Posterior vena cava (tissue), 2 donors: ENCODE measurements at regions not wholly inside any gene's neighbourhood (a gene's known extent, or its start where the extent isn't known, plus 50 kb on each side); places are given as distances from the start of the nearest gene placed in this dataset.
"Not testable (repeated sequence)": the region's sequence is repeated elsewhere in the genome, so short reads cannot be mapped to it uniquely, and the experiment has no call there.

Source experiments
- DNase-seq: peaks from one replicate; pipeline ENCODE4 v3.0.0-alpha.2; 2020; ENCODE audit warnings: low spot score
- intact Hi-C, 2 donors: fragments of 100-400 bp; cut with DNase I; formaldehyde crosslinking; loops; one replicate each; pipeline versions ENCODE4 v1.14.1 to v1.14.2; 2022 to 2023
- donor health status: DM: yes; HTN: yes; CAD: no.
- donor health status: DM: yes; HTN: yes; CAD: no.

DNA sequence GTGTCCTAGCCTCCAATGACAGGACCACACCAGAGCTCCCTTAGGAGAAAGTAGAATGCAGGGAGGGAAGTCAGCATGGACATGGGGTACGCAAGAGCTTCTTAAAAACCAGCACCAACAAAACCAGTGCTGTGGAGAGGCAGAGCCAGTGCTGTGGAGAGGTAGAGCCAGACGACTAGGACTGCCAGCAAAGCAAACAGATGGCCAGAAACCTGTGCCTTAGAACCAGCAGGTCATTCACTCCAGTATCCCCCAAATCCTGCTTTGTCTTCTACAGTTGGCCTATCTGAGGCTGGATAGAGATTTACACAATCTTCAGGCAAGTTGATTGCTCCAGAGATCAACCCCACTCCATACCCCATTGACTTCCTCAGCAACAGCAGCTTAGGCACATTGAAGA, 459.9 kb upstream of the CAMK1G start:
- intact Hi-C loops, result no loop called here
- DNase-seq, result no peak

DNA sequence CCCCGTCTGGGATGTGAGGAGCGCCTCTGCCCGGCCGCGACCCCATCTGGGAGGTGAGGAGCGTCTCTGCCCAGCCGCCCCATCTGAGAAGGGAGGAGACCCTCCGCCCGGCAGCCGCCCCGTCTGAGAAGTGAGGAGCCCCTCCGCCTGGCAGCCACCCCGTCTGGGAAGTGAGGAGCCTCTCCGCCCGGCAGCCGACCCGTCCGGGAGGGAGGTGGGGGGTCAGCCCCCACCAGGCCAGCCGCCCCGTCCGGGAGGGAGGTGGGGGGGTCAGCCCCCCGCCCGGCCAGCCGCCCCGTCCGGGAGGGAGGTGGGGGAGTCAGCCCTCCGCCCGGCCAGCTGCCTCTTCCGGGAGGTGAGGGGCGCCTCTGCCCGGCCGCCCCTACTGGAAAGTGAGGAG, 454.4 kb upstream of the CAMK1G start:
- DNase-seq, intact Hi-C loops: not testable (repeated sequence)

DNA sequence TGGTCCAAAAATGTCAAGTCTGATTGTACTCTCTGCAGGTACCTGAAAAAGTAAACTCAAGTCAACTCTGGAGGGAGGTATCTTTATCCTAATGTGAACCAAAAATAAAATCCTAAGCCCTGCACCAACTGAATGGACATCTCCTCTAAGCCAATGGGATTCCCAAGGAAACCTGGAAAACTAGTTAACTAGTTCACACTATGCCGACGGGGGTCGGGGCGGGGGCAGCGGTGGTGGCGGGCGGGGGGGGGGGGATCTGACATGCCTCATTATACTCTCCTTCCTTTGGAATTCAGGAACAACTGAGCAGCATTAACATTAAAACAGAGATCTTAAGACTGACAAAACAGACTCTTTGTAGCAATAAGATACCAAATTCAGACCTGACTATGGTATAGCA, 452.6 kb upstream of the CAMK1G start:
- DNase-seq, result no peak
- intact Hi-C loops, result no loop called here

DNA sequence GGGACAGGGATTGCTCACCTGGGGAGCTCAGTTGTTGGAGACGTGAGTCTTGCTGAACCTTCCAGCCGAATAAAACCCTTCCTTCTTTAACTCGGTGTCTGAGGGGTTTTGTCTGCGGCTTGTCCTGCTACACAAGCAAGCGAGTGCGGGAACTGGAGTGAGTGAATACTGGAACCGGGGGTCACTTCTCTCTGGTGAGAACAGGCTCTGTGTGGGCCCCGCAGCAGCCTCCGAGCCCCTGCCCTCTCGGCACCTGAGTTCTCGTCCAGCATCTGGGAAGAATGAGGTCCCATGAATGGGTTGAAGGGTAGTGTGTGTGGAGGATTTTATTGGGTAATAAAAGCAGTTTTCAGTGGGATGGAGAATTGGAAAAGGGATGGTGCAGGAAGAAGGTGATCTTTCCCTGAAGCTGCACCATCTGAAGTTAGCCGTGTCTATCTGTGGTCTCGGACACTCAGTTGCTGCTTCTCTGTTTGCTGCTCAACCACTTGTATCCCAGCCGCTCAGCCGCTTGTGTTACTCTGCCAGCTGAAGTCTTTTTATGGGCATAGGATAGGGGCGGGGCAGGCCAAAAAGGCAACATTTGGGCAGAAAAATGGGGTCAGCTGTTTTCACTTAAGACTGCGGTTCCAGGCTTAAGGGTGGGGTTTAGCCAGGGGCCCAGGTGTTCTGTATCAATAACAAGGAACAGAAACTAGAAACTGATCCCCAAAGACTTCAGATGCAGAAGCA, 450.6 kb upstream of the CAMK1G start:
- no peak for DNase-seq
- intact Hi-C loops, result no loop called here

DNA sequence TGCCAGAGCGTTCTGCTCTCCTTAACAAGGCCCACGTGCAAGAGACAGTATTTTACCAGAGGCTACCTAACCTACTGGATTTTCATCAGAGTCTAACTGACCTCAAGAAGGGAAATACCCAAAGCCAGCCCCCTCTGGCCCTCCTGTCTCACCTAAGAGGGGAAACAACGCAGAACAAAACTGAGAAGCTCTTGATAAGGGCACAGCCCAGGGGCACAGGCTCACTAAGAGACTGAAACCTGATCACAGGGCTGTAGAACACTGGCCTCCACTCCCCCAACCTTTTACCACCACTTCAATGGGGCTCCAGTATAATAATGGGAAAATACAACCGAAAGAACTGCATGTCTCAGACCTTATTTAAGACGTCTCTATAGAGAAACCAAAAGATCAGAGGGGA, 449.5 kb upstream of the CAMK1G start:
- DNase-seq, result no peak
- intact Hi-C loops, result no loop called here

DNA sequence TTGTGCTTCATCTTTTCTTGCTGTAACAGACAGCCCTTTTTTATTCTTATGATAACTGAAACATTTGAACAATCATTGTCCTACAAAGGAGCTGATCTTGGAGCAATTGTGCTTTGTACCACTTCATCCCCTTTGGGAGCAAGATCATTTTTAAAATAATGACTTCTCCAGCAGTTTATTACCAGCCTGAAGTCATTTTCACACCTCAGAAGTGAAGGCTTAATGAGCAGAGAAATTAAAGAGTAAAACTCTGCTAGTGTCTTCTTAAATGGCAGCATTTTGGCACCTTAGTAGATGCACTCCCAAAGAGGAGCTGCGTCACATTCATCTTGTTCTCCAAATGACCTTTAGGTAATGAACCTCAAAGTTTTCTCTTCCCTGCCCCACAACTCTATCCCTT, 439.6 kb upstream of the CAMK1G start:
- intact Hi-C loops, result no loop called here
- DNase-seq, result no peak

DNA sequence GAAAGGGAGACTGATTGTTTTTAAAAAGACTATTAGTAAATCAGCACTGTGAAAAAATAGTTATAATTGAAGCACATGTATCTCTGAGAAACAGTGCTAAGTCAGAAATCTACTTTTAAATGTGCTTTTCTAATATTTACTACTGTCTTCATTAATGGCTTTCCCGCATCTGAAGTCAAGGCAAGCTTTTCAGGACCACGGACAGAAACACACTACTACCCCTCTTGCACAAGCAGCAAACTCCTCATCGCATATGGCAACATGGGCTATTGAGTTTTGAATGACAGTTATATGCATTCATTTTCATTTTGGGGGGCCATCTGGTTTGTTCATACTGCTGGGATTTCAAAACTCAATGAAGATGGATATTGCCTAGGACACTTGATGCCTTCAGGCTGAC, 433.4 kb upstream of the CAMK1G start:
- intact Hi-C loops, result no loop called here
- no peak for DNase-seq

DNA sequence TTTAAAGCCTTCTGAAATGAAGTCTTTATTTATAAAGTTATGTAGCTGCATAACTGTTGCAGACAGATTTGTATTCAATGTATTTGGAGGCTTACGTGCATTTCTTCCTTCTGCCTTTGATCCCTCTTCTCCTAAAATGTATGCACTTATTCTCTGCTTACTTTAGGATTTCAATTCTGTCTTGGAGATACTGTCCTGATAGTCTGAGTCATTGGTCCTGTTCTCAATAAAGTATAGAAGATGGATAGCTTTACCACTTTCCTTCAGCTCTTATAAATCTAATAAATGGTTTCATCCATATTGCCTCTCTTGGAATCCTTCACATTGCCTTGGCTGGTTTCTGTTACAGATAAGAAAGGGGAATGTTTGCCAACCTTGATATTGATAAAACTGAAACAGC, 430.1 kb upstream of the CAMK1G start:
- DNase-seq, result no peak
- intact Hi-C loops, result no loop called here

DNA sequence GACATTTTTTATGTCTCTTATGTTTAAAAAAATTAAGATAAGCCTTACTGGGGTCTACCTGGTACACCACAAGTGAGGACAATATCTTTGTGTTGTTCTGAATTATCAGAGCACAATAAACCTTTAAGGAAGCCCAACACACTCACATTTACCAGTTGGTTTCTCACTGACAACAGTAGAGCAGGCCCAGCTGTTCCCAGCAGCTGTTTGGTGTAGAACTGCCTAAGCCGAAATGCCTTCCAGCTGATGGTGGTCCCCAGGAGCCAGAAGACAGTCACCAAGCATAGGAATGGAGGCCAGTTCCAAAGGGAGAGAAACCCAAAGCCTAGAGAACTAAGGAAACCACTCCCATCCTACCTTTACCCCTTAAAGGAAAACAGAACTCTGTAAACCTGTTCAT, 428.6 kb upstream of the CAMK1G start:
- intact Hi-C loops, result no loop called here
- no peak for DNase-seq

DNA sequence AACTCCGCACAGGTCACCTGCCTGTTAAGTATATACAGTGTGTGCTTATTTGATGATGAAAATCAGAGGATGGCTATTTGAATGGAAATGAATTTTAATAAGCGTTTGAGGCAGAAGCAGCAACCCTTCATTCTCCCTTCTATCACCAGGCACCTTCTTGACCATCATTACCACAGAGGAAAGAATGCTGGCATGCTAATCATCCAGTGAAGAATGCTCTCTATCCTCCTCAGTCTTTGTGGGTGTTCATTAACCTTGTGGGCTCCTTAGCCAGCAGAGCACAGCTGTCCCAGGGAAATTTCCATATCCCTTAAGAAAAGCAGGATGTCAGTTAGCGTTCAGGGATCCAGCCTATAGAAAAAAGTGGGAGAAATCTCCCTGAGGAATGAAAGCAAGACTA, 428.0 kb upstream of the CAMK1G start:
- intact Hi-C loops, result no loop called here
- DNase-seq, result no peak

DNA sequence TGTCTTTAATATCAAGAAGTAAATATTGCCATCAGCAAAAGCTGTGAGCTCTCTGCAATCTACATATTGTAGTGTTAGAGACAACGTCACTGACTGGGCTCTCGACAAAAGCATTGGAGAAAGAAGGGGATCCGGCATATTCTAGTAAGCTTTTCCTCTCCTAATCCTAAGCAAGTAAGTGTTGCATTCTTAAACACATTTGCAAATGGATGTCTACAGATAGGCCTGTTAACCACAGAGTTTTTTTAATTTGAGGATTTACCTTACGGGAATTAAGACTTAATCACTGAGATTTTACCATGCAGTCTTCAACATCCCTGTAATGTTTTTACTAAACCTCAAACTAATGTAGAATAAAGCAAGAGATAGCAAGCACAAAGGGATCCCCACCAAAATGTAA, 426.5 kb upstream of the CAMK1G start:
- no peak for DNase-seq
- intact Hi-C loops, result no loop called here

DNA sequence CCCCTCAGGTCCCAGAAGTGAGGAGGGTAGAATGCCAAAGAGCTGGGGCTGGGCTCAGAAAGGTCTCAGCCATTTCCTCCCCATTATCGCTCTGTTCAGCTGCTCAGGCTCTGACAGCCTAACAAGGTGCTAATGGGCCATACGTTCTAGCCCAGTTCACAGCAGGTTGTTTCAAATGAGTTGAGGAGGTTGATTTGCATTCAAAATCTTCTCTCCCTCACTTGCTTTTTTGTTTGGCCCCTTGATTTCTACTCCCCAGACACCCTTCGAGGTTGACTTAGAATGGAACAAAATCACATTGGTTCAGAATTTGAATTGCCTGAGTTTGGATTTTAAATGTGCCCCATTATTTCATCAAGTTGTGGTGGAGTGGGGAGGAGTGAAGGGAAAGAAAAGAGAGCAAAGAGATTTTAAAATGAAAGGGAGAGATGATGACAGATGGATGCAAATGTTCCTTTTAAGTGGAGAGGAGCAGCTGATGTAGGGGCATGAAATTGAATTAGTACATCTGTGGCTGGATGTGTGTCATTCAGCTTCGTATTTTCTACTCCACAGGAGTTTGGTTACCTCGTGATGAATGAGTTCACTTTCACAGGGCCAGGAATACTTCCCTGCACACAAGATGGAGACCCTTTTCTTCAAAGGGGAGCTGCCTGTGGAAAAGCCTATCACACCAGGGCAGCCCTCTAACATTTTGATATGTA, 425.8 kb upstream of the CAMK1G start:
- no peak for DNase-seq
- intact Hi-C loops, result no loop called here

DNA sequence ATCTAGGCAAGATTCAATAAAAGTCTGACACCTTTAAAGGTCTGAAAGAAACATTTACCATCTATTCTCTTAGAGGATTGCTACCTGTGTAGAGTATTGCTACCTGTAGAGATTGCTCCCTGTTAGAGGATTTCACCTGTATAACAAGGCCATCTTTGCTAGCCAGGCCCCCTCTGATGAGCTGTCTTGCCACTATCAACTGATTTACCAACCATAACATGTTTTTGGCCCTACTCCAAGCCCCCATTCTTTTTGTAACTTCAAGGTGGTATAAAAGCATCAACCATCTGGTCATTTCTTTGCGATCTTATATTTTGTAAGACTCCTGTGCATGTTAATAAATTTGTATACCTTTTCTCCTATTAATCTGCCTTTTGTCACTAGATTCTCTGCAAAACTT, 424.7 kb upstream of the CAMK1G start:
- intact Hi-C loops, result no loop called here

DNA sequence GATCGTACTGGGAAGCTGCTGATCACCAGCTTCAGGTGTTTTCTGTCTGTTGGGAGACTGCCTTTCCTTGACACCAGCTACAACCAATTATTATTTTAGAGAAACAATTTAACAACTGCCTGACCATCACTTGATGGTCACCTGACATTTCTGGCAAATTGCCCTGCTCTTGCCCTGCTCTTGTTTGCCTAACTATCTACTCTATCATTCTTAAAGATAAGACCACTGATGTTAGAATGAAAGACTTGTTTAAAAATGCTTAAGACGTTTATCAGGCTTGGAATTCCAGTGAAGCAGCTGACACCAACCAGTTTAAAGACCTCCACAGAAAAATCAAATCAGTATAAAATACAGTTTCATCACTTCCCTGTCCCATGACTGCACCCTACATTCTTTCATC, 423.3 kb upstream of the CAMK1G start:
- DNase-seq, result no peak
- intact Hi-C loops, result no loop called here

More for the DNA sequence above, 424.7 kb upstream of the CAMK1G start:
- DNase-seq, result no peak

DNA sequence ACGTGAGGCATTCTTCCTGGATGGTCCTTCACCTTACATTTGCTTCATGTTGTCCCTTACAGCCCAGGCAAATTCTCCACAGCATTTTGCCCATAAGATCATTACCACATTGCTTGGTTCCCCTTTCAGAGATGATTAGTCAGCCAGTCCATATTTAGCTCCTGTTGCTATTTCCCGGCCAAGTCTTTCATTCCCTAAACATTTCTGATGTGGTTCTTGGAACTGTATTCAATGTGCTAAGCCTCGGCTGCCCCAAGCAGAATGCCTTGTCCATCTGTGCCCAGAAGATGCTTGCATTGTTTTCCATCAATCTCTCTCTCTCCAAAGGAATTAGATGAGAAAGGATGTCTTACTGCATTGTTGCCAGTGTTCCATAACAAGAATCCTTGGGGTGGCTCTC, 420.9 kb upstream of the CAMK1G start:
- no peak for DNase-seq
- intact Hi-C loops, result no loop called here

DNA sequence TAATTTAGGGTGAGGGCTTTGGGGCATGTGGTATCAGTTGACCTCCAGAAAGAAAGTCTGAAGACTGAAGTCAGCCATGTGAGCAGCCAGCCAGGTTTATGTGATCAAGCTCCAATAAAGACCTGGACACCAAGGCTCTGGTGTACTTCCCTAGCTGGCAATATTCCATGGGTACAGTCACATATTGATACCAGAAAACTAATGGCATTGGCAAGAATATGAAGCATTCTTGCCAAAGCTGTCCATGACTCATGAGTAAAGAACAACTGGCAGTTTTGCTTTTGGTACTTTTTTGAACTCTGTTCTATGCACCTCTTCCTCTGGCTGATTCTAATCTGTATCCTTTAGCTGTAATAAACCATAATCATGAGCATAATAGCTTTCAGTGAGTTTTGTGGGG, 415.3 kb upstream of the CAMK1G start:
- DNase-seq, result no peak
- intact Hi-C loops, result no loop called here

DNA sequence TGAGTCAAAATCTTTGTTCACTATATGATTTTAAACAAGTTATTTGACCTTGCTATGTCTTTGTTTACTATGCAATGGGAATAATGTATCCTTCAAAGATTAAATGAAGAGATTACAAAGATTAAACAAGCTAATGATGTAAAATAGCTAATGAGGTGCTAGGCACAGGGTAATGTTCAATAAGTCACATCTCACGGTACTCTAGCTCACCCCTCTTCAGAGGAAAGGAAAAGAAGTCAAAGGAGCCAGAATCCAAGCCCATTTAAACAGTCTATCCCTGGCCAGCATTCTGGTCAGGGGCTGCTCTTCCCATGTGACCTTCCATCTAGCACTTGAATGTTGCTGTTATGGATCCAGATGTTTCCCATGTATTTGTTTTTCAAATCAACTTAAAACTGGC, 412.4 kb upstream of the CAMK1G start:
- no peak for DNase-seq
- intact Hi-C loops, result no loop called here

DNA sequence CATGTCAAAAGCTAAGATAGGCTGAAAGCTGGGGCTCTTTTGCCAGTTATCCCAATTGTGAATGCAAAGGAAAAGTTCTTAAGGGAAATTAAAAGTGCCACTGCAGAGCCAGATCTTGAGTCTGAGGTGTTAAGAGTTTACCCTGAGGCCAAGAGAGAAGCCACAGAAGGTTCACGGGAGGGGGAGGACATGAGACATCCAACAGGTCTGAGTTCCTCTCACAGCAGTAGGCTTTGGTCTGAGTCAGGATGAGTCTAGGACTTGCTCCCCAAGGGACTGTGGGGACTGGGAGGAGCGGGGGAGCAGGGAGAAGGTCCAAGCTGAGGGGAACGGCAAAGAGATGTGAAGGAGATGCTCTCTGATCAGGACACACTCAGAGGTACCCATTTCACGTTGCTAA, 411.2 kb upstream of the CAMK1G start:
- intact Hi-C loops, result no loop called here

DNA sequence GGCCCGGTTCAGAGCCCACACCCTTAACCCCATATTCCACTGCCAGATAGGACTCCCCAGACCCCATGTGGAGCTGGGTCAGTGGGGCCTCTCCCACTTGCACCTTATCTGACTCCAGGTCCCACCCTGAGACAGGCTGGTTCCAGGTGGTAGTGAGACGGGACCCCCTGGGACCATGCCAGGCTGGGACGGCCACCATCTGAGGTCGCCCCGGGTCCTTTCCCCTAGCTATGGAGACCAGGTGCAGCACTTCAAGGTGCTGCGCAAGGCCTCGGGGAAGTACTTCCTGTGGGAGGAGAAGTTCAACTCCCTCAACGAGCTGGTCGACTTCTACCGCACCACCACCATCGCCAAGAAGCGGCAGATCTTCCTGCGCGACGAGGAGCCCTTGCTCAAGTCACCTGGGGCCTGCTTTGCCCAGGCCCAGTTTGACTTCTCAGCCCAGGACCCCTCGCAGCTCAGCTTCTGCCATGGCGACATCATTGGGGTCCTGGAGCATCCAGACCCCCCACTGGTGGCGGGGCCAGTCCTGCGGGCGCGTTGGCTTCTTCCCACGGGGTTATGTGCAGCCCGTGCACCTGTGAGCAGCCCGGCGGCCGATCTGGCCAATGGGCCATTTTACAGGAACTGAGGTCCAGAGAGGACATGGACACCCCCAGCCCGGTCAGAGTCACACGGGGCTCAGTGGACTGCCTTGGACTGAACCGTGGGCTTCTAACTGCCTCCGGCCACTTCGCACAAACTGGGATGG, 410.5 kb upstream of the CAMK1G start:
- intact Hi-C loops, DNase-seq: not testable (repeated sequence)

More for the DNA sequence above, 411.2 kb upstream of the CAMK1G start:
- no peak for DNase-seq

DNA sequence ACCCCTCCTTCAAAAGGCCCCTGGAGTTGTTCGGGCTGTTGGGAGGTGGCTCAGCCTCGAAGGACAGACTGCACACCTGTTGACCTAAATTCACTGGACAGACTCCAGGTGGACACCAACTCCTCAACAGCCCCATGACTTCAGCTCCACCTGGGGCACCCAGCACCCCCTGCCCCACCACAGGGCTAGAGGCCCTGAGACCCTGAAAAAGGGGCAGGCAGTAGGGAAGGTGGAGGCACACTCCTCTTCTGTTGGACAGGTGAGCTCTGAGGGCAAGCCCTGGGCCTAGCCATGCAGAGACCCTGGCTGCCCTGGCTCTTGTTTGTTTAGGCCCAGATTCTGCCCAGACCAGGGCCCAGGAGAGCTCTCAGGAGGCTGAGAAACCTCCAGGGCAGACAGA, 409.7 kb upstream of the CAMK1G start:
- DNase-seq, intact Hi-C loops: not testable (repeated sequence)
